BJ (cell line): ENCODE measurements at regions not wholly inside any gene's neighbourhood (a gene's known extent, or its start where the extent isn't known, plus 50 kb on each side); places are given as distances from the start of the nearest gene placed in this dataset.

ENCODE experiments used
- CTCF ChIA-PET: fragments of 350-600 bp; formaldehyde crosslinking; extraction: SDS; loops from one replicate; lab custom pipeline; 2021; ENCODE audit warnings: antibody characterized with exemption, inconsistent platforms; lab: Yijun Ruan, JAX
- POLR2A ChIA-PET: fragments of 300-600 bp; sonication (Branson Sonifier 250); formaldehyde crosslinking; extraction: SDS; loops from one replicate; lab custom pipeline; 2021; ENCODE audit warnings: antibody characterized with exemption; lab: Charles Lee
- DNase-seq: peaks from one replicate; pipeline ENCODE4 v3.0.0-alpha.2; 2011; ENCODE audit warnings: low read depth
- H3K27me3 ChIP-seq: 2 replicates; pipeline ENCODE4 v1.6.0; 2011; ENCODE audit warnings: low read length; ENCODE audit not compliant: control insufficient read depth, insufficient read depth
- H3K36me3 ChIP-seq: 2 replicates; pipeline ENCODE4 v1.5.1; 2011; ENCODE audit warnings: low read length; ENCODE audit not compliant: control insufficient read depth, insufficient read depth
- H3K4me3 ChIP-seq: 2 replicates; pipeline ENCODE4 v1.5.1; 2011; ENCODE audit warnings: low read depth, mild to moderate bottlenecking, control low read depth, low read length
- TF ChIP-seq, protein P1 (sequence below): IDR thresholded peaks from 2 replicates; pipeline ENCODE4 v1.5.1; 2011; ENCODE audit warnings: low read depth, mild to moderate bottlenecking, control low read depth, inconsistent platforms, low read length, moderate library complexity; ENCODE audit not compliant: insufficient read depth

DNA sequence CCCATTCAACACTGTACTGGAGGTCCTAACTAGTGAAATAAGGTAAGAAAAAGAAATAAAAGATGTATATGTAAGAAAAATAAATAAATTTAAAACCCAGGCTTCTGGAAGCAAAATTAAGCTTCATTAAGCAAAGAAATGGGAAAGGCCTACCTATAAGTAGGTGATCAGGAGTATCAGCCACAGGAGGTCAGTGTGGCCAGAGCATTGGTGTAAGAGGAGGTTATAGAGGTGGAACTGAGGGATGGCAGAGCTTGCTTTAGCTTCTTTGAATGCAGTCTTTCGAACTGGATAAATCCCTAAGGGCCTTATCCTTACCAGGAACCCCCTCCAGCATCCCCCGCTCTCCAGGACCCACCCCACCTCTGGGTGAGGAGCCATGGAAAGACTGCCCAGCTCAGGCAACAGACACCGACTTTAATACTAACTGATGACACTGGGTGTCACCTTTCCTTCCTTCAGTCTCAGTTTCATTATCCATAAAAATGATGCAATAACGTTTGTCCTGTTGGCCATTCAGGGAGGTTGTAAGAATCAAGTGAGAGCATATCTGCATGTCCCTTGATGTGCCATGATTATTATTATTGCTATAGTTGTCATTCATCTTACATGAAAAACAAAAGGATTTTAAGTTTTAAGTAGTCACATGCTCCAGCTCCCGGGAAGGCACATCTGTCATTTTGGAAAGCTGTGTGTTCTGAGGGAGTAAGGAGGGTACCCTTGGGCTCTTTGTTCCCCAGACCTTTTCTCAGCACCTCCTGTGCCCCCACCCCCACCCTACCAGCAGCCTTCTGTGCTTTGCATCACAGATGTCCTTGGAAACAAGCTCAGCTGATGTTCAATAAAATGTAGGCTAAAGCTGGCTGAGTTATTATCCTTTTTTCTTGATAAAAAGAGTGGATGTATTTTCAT lies 50.8 kb upstream of the CTNNA1 start:
- CTCF ChIA-PET: interaction anchor here (0.6 to 1.7 kb wide), 7 partner anchors 20 to 279 kb away, joined by 3 to 5 read pairs (median 3); no protein-coding TSS in a partner anchor
- TF ChIP-seq, protein P1, sequence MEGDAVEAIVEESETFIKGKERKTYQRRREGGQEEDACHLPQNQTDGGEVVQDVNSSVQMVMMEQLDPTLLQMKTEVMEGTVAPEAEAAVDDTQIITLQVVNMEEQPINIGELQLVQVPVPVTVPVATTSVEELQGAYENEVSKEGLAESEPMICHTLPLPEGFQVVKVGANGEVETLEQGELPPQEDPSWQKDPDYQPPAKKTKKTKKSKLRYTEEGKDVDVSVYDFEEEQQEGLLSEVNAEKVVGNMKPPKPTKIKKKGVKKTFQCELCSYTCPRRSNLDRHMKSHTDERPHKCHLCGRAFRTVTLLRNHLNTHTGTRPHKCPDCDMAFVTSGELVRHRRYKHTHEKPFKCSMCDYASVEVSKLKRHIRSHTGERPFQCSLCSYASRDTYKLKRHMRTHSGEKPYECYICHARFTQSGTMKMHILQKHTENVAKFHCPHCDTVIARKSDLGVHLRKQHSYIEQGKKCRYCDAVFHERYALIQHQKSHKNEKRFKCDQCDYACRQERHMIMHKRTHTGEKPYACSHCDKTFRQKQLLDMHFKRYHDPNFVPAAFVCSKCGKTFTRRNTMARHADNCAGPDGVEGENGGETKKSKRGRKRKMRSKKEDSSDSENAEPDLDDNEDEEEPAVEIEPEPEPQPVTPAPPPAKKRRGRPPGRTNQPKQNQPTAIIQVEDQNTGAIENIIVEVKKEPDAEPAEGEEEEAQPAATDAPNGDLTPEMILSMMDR: no peak
- DNase-seq: no peak
- H3K36me3 ChIP-seq: no peaks in the 10 kb centered on the region
- no peak overlapping the region for H3K4me3 ChIP-seq
- POLR2A ChIA-PET: no interaction called here
- no peaks in the 10 kb centered on the region for H3K27me3 ChIP-seq

- Histone ChIP-seq H3K4me3 (no peak overlapping the region), H3K36me3 (no peaks in the 10 kb centered on the region), H3K27me3 (no peaks in the 10 kb centered on the region)
- ChIA-PET POLR2A (no interaction called here), CTCF (no interaction called here)
- no peak for DNase-seq
- TF ChIP-seq, protein P1: no peak
These were observed 51.5 kb upstream of the CTNNA1 start for GRCh38 chr5:138701678-138702077.

DNA sequence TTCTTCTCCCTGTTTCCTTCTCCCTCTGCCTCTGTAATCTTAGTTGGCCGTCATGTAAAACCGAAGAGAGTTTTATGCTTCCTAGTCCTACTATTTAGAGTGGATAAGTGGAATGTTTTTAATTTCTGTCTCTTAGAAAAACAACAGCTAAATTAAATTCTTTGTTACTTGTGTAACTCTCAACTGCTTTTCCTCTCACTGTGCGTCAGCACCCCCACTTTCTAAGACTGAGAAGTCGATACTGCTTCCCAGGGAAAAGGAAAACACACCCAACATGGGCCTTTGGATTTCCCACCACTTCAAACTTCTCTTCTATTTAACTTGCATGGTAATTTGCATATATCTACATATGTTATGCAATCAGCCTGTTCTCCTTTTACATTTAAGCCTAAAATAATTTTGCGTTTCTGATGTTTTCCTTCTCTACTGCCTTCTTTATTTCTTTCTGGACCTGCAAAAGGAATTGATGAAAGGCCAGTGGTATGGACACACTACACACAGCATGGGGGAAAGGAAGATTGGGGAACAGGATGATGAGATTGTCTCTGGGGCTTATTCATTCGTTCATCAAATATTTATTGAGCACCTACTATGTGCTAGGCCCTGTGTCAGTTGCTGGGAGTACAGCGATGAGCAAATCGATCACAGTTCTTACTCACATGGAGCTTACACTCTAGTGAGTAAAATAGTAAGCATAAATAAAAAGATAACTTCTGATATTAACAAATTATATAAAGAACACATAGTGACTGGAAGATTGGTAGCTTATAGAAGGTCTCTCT lies 52.5 kb upstream of the CTNNA1 start:
- H3K4me3 ChIP-seq: no peak overlapping the region
- TF ChIP-seq, protein P1: no peak
- DNase-seq: no peak
- no peaks in the 10 kb centered on the region for H3K27me3 ChIP-seq
- no peaks in the 10 kb centered on the region for H3K36me3 ChIP-seq
- ChIA-PET POLR2A (no interaction called here), CTCF (no interaction called here)

DNA sequence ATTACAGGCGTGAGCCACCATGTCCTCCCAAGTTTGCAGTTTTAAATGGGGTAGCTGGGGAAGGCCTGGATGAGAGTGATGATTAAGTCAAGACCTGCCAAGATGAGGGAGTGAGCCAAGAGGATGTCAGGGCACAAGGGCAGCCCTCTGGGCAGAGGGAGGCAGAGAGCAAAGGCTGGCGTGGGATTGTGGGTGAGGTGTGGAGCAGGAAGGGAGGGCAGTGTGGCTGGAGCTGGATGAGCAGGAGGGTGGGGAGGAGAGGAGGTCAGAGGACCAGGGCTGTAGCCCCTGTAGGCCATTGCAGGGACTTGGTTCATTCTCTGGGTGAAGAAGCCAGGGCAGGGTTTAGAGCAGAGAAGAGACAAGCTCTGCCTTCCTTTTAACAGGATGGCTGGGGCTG lies 53.7 kb upstream of the CTNNA1 start:
- CTCF ChIA-PET: interaction anchor here (1.0 kb wide), 1 partner anchor 52 kb away, joined by 3 read pairs; no protein-coding TSS in a partner anchor
- DNase-seq: no peak
- POLR2A ChIA-PET: no interaction called here
- Histone ChIP-seq H3K36me3 (no peaks in the 10 kb centered on the region), H3K27me3 (no peaks in the 10 kb centered on the region; the same call in 1 of the 2 replicates), H3K4me3 (no peak overlapping the region)
- TF ChIP-seq, protein P1: no peak

DNA sequence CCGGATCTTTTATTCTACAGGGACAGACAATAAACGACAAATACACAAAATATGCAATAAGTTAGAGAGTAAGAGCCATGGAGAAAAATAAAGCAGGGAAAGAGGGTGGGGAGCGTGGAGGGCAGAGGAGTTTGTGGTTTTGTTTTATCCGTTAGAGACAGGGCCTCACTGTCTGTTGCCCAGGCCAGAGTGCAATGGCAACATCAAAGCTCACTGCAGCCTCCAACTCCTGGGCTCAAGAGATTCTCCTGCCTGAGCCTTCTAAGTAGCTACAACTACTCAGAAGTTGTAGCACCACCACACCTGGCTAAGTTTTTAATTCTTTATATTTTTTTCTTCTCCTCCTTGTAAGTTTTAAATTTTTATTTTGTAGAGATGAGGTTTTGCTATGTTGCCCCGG lies 54.5 kb upstream of the CTNNA1 start:
- Histone ChIP-seq H3K36me3 (no peaks in the 10 kb centered on the region), H3K27me3 (no peaks in the 10 kb centered on the region; the same call in 1 of the 2 replicates), H3K4me3 (no peak overlapping the region)
- DNase-seq: no peak
- ChIA-PET CTCF (interaction anchor here (1.0 kb wide), 1 partner anchor 53 kb away, joined by 3 read pairs; no protein-coding TSS in a partner anchor), POLR2A (no interaction called here)
- TF ChIP-seq, protein P1: no peak
